Activated CD4-positive, alpha-beta memory T cell treated with anti-CD3 and anti-CD28 coated beads for 36 hours (primary cell): ENCODE measurements at regions not wholly inside any gene's neighbourhood (a gene's known extent, or its start where the extent isn't known, plus 50 kb on each side); places are given as distances from the start of the nearest gene placed in this dataset.

ENCODE experiments used
- CTCF ChIA-PET: fragments of 350-600 bp; sonication (Branson Sonifier 250); formaldehyde crosslinking; loops from one replicate; lab custom pipeline; 2021; ENCODE audit warnings: antibody characterized with exemption, inconsistent platforms; lab: Charles Lee
- POLR2A ChIA-PET: fragments of 350-600 bp; sonication (Branson Sonifier 250); formaldehyde crosslinking; loops from one replicate; lab custom pipeline; 2021; ENCODE audit warnings: antibody characterized with exemption; lab: Charles Lee
- DNase-seq: peaks from one replicate; pipeline ENCODE4 v3.0.0-alpha.2; 2020
- H3K27ac Mint-ChIP-seq: one replicate; pipeline ENCODE4 v1.8.0; 2021; ENCODE audit warnings: mixed read lengths
- H3K27me3 Mint-ChIP-seq: one replicate; pipeline ENCODE4 v1.8.0; 2021; ENCODE audit warnings: mixed read lengths
- H3K36me3 Mint-ChIP-seq: one replicate; pipeline ENCODE4 v1.8.0; 2021; ENCODE audit warnings: mixed read lengths
- H3K4me1 Mint-ChIP-seq: one replicate; pipeline ENCODE4 v1.8.0; 2021; ENCODE audit warnings: low read depth, mixed read lengths
- H3K4me3 Mint-ChIP-seq: one replicate; pipeline ENCODE4 v1.8.0; 2021; ENCODE audit warnings: mild to moderate bottlenecking, mixed read lengths
- H3K9me3 Mint-ChIP-seq: one replicate; pipeline ENCODE4 v1.8.0; 2021; ENCODE audit warnings: mixed read lengths
- intact Hi-C: fragments of 100-400 bp; cut with micrococcal nuclease; formaldehyde crosslinking; loops from one replicate; pipeline ENCODE4 v1.15.1; 2023

- H3K4me3 Mint-ChIP-seq: no peak overlapping the region
- intact Hi-C loops: loop anchor here (5.0 kb wide), 1 partner anchor 1789 kb away; no protein-coding TSS in a partner anchor
- DNase-seq: no peak
- CTCF ChIA-PET: no interaction called here
- H3K36me3 Mint-ChIP-seq: no peaks in the 10 kb centered on the region
- no peaks in the 10 kb centered on the region for H3K9me3 Mint-ChIP-seq
- H3K4me1 Mint-ChIP-seq: no peaks in the 10 kb centered on the region
- no peaks in the 10 kb centered on the region for H3K27me3 Mint-ChIP-seq
- POLR2A ChIA-PET: no interaction called here
- no peak overlapping the region for H3K27ac Mint-ChIP-seq
These were observed 404.8 kb upstream of the RAG2 start for GRCh38 chr11:37002831-37003230.

GRCh38 chr11:36997656-36998055 is 399.6 kb upstream of the RAG2 start:
- Mint-ChIP-seq H3K9me3 (no peaks in the 10 kb centered on the region), H3K27me3 (no peaks in the 10 kb centered on the region), H3K36me3 (no peaks in the 10 kb centered on the region), H3K4me3 (no peak overlapping the region), H3K4me1 (no peaks in the 10 kb centered on the region), H3K27ac (no peak overlapping the region)
- no peak for DNase-seq
- intact Hi-C loops: no loop called here
- POLR2A ChIA-PET: no interaction called here
- CTCF ChIA-PET: no interaction called here

- ChIA-PET POLR2A (no interaction called here), CTCF (no interaction called here)
- no peaks in the 10 kb centered on the region for H3K4me1 Mint-ChIP-seq
- no peaks in the 10 kb centered on the region for H3K9me3 Mint-ChIP-seq
- H3K27ac Mint-ChIP-seq: no peak overlapping the region
- no peak overlapping the region for H3K4me3 Mint-ChIP-seq
- intact Hi-C loops: no loop called here
- H3K36me3 Mint-ChIP-seq: no peaks in the 10 kb centered on the region
- H3K27me3 Mint-ChIP-seq: no peaks in the 10 kb centered on the region
- no peak for DNase-seq
These were observed 398.8 kb upstream of the RAG2 start for GRCh38 chr11:36996795-36997194.

- POLR2A ChIA-PET: no interaction called here
- no peak for DNase-seq
- intact Hi-C loops: no loop called here
- H3K4me1 Mint-ChIP-seq: no peaks in the 10 kb centered on the region
- no peaks in the 10 kb centered on the region for H3K36me3 Mint-ChIP-seq
- no peak overlapping the region for H3K27ac Mint-ChIP-seq
- no peaks in the 10 kb centered on the region for H3K27me3 Mint-ChIP-seq
- CTCF ChIA-PET: no interaction called here
- H3K4me3 Mint-ChIP-seq: no peak overlapping the region
- peaks cover 3% of the 10 kb centered on the region for H3K9me3 Mint-ChIP-seq
These were observed 396.2 kb upstream of the RAG2 start for GRCh38 chr11:36994208-36994607.

- no peaks in the 10 kb centered on the region for H3K4me1 Mint-ChIP-seq
- peaks cover 10% of the 10 kb centered on the region for H3K9me3 Mint-ChIP-seq
- CTCF ChIA-PET: no interaction called here
- POLR2A ChIA-PET: no interaction called here
- H3K4me3 Mint-ChIP-seq: no peak overlapping the region
- no peaks in the 10 kb centered on the region for H3K36me3 Mint-ChIP-seq
- no peaks in the 10 kb centered on the region for H3K27me3 Mint-ChIP-seq
- intact Hi-C loops: no loop called here
- no peak overlapping the region for H3K27ac Mint-ChIP-seq
- DNase-seq: no peak
These were observed 390.5 kb upstream of the RAG2 start for GRCh38 chr11:36988556-36988955.

GRCh38 chr11:36985562-36985961 is 387.5 kb upstream of the RAG2 start:
- CTCF ChIA-PET: no interaction called here
- H3K4me3 Mint-ChIP-seq: no peak overlapping the region
- H3K27me3 Mint-ChIP-seq: no peaks in the 10 kb centered on the region
- POLR2A ChIA-PET: no interaction called here
- peaks cover 12% of the 10 kb centered on the region for H3K9me3 Mint-ChIP-seq
- H3K27ac Mint-ChIP-seq: no peak overlapping the region
- DNase-seq: no peak
- no peaks in the 10 kb centered on the region for H3K36me3 Mint-ChIP-seq
- intact Hi-C loops: no loop called here
- H3K4me1 Mint-ChIP-seq: no peaks in the 10 kb centered on the region

GRCh38 chr11:36976741-36977140 is 378.7 kb upstream of the RAG2 start:
- Mint-ChIP-seq H3K4me3 (no peak overlapping the region), H3K27me3 (no peaks in the 10 kb centered on the region), H3K36me3 (no peaks in the 10 kb centered on the region), H3K4me1 (no peaks in the 10 kb centered on the region), H3K9me3 (peaks cover 8% of the 10 kb centered on the region), H3K27ac (no peak overlapping the region)
- DNase-seq: no peak
- CTCF ChIA-PET: no interaction called here
- POLR2A ChIA-PET: no interaction called here
- intact Hi-C loops: no loop called here

GRCh38 chr11:36974771-36975170 is 376.7 kb upstream of the RAG2 start:
- no peaks in the 10 kb centered on the region for H3K36me3 Mint-ChIP-seq
- ChIA-PET POLR2A (no interaction called here), CTCF (no interaction called here)
- peaks cover 2% of the 10 kb centered on the region for H3K9me3 Mint-ChIP-seq
- intact Hi-C loops: no loop called here
- DNase-seq: no peak
- H3K4me1 Mint-ChIP-seq: no peaks in the 10 kb centered on the region
- H3K27ac Mint-ChIP-seq: no peak overlapping the region
- H3K4me3 Mint-ChIP-seq: no peak overlapping the region
- H3K27me3 Mint-ChIP-seq: no peaks in the 10 kb centered on the region

GRCh38 chr11:36953976-36954375 is 355.9 kb upstream of the RAG2 start:
- ChIA-PET CTCF (no interaction called here), POLR2A (no interaction called here)
- DNase-seq: no peak
- H3K27me3 Mint-ChIP-seq: no peaks in the 10 kb centered on the region
- peaks cover 6% of the 10 kb centered on the region for H3K9me3 Mint-ChIP-seq
- H3K4me1 Mint-ChIP-seq: no peaks in the 10 kb centered on the region
- intact Hi-C loops: no loop called here
- H3K27ac Mint-ChIP-seq: no peak overlapping the region
- no peak overlapping the region for H3K4me3 Mint-ChIP-seq
- H3K36me3 Mint-ChIP-seq: no peaks in the 10 kb centered on the region

GRCh38 chr11:36948460-36949127 is 350.6 kb upstream of the RAG2 start:
- no peak for DNase-seq
- intact Hi-C loops: no loop called here
- CTCF ChIA-PET: no interaction called here
- Mint-ChIP-seq H3K27me3 (no peaks in the 10 kb centered on the region), H3K4me3 (no peak overlapping the region), H3K4me1 (no peaks in the 10 kb centered on the region), H3K36me3 (no peaks in the 10 kb centered on the region), H3K27ac (no peak overlapping the region), H3K9me3 (peaks cover 6% of the 10 kb centered on the region)
- POLR2A ChIA-PET: no interaction called here

GRCh38 chr11:36945384-36945783 is 347.3 kb upstream of the RAG2 start:
- intact Hi-C loops: no loop called here
- DNase-seq: no peak
- H3K4me1 Mint-ChIP-seq: no peaks in the 10 kb centered on the region
- no peaks in the 10 kb centered on the region for H3K27me3 Mint-ChIP-seq
- CTCF ChIA-PET: interaction anchor here (0.6 kb wide), 1 partner anchor 371 kb away, joined by 3 read pairs; no protein-coding TSS in a partner anchor
- H3K36me3 Mint-ChIP-seq: no peaks in the 10 kb centered on the region
- H3K4me3 Mint-ChIP-seq: no peak overlapping the region
- no peak overlapping the region for H3K27ac Mint-ChIP-seq
- no peaks in the 10 kb centered on the region for H3K9me3 Mint-ChIP-seq
- POLR2A ChIA-PET: no interaction called here

- Mint-ChIP-seq H3K36me3 (no peaks in the 10 kb centered on the region), H3K9me3 (peaks cover 7% of the 10 kb centered on the region), H3K27ac (no peak overlapping the region), H3K27me3 (no peaks in the 10 kb centered on the region), H3K4me1 (no peaks in the 10 kb centered on the region), H3K4me3 (no peak overlapping the region)
- ChIA-PET POLR2A (no interaction called here), CTCF (no interaction called here)
- no peak for DNase-seq
- intact Hi-C loops: no loop called here
These were observed 335.4 kb upstream of the RAG2 start for GRCh38 chr11:36933481-36933880.

GRCh38 chr11:36931139-36931538 is 333.1 kb upstream of the RAG2 start:
- no peak for DNase-seq
- H3K9me3 Mint-ChIP-seq: peaks cover 7% of the 10 kb centered on the region
- no peaks in the 10 kb centered on the region for H3K4me1 Mint-ChIP-seq
- POLR2A ChIA-PET: no interaction called here
- intact Hi-C loops: no loop called here
- CTCF ChIA-PET: no interaction called here
- H3K36me3 Mint-ChIP-seq: no peaks in the 10 kb centered on the region
- no peak overlapping the region for H3K4me3 Mint-ChIP-seq
- no peaks in the 10 kb centered on the region for H3K27me3 Mint-ChIP-seq
- H3K27ac Mint-ChIP-seq: no peak overlapping the region
